K562 (cell line): ENCODE measurements at regions not wholly inside any gene's neighbourhood (a gene's known extent, or its start where the extent isn't known, plus 50 kb on each side); places are given as distances from the start of the nearest gene placed in this dataset.
A peak's percentile ranks its signal among the peaks of the same experiment; 100 is the strongest.

Source experiments
- DACH1 ChIP-seq: fragments of 450-650 bp; IDR thresholded peaks from 2 replicates; pipeline ENCODE4 v1.6.1; 2018; ENCODE audit not compliant: partially characterized antibody
- GABPA ChIP-seq: fragments of 200-800 bp; sonication (Bioruptor generic); conservative IDR thresholded peaks from 2 replicates; pipeline ENCODE4 v1.6.1; 2016; ENCODE audit warnings: low read depth, missing genetic modification characterization, missing compliant biosample characterization
- GTF2F1 ChIP-seq: IDR thresholded peaks from 2 replicates; pipeline ENCODE4 v1.6.1; 2011; ENCODE audit warnings: low read depth, low read length, improper control_type of control experiment
- HIVEP1 ChIP-seq: fragments of 250-450 bp; sonication (Bioruptor Pico); IDR thresholded peaks from 2 replicates; pipeline ENCODE4 v1.4.0; 2020; ENCODE audit warnings: mild to moderate bottlenecking
- HOXB6 ChIP-seq: fragments of 250-450 bp; sonication (Bioruptor Pico); IDR thresholded peaks from 2 replicates; pipeline ENCODE4 v1.5.1; 2022; ENCODE audit warnings: mild to moderate bottlenecking, borderline replicate concordance
- IRF2 ChIP-seq: sonication (generic); formaldehyde crosslinking; IDR thresholded peaks from 2 replicates; pipeline ENCODE4 v1.8.1; 2022; ENCODE audit warnings: mild to moderate bottlenecking, missing genetic modification reagents
- LCOR ChIP-seq: sonication (generic); formaldehyde crosslinking; IDR thresholded peaks from 2 replicates; pipeline ENCODE4 v1.8.0; 2022; ENCODE audit warnings: mild to moderate bottlenecking, missing genetic modification reagents
- NCOA4 ChIP-seq: fragments of 450-650 bp; IDR thresholded peaks from 2 replicates; pipeline ENCODE4 v1.6.1; 2018; ENCODE audit warnings: mild to moderate bottlenecking; ENCODE audit not compliant: partially characterized antibody
- NFE2 ChIP-seq: IDR thresholded peaks from 2 replicates; pipeline ENCODE4 v1.6.1; 2014; ENCODE audit warnings: antibody characterized with exemption, low read depth
- NR1H2 ChIP-seq: sonication (generic); formaldehyde crosslinking; IDR thresholded peaks from 2 replicates; pipeline ENCODE4 v1.4.0; 2020; ENCODE audit warnings: mild to moderate bottlenecking, missing genetic modification reagents
- PATZ1 ChIP-seq: fragments of 250-450 bp; sonication (Bioruptor Pico); IDR thresholded peaks from 2 replicates; pipeline ENCODE4 v1.5.0; 2020; ENCODE audit warnings: mild to moderate bottlenecking, borderline replicate concordance
- PHTF2 ChIP-seq: fragments of 250-450 bp; sonication (Bioruptor Pico); IDR thresholded peaks from 2 replicates; pipeline ENCODE4 v1.5.0; 2021; ENCODE audit warnings: mild to moderate bottlenecking
- PRPF4 ChIP-seq: fragments of 200-400 bp; formaldehyde crosslinking; IDR thresholded peaks from one replicate; pipeline ENCODE4 v1.6.1; 2017; ENCODE audit warnings: low read length, low read depth, mild to moderate bottlenecking; ENCODE audit not compliant: insufficient read depth, poor library complexity, severe bottlenecking
- PTTG1 ChIP-seq: fragments of 450-650 bp; IDR thresholded peaks from 2 replicates; pipeline ENCODE4 v1.6.1; 2016; ENCODE audit warnings: low read depth, mild to moderate bottlenecking, missing genetic modification characterization, missing compliant biosample characterization
- RNF219 ChIP-seq: fragments of 250-450 bp; sonication (Bioruptor Pico); IDR thresholded peaks from 2 replicates; pipeline ENCODE4 v1.5.0; 2022; ENCODE audit warnings: mild to moderate bottlenecking
- SAFB2 ChIP-seq: fragments of 200-400 bp; formaldehyde crosslinking; IDR thresholded peaks from 2 replicates; pipeline ENCODE4 v1.6.1; 2018; ENCODE audit warnings: borderline replicate concordance, low read length, low read depth, moderate library complexity; ENCODE audit not compliant: severe bottlenecking
- THRA ChIP-seq: fragments of 450-650 bp; IDR thresholded peaks from 2 replicates; pipeline ENCODE4 v1.6.1; 2017; ENCODE audit warnings: mild to moderate bottlenecking, moderate library complexity
- ZFP30 ChIP-seq: fragments of 250-450 bp; sonication (Bioruptor Pico); IDR thresholded peaks from 2 replicates; pipeline ENCODE4 v1.8.0; 2022; ENCODE audit warnings: moderate library complexity, mild to moderate bottlenecking, inconsistent platforms, borderline replicate concordance
- ZNF197 ChIP-seq: fragments of 200-800 bp; sonication (Bioruptor generic); IDR thresholded peaks from 2 replicates; pipeline ENCODE4 v1.6.1; 2016; ENCODE audit warnings: low read depth, missing genetic modification characterization, missing compliant biosample characterization
- ZNF347 ChIP-seq: fragments of 450-650 bp; formaldehyde crosslinking; IDR thresholded peaks from 2 replicates; pipeline ENCODE4 v1.4.0; 2020; ENCODE audit warnings: low read depth, mild to moderate bottlenecking, moderate library complexity
- ZNF512 ChIP-seq: IDR thresholded peaks from 2 replicates; pipeline ENCODE4 v1.6.1; 2016; ENCODE audit warnings: missing genetic modification characterization, missing compliant biosample characterization
- ZNF583 ChIP-seq: fragments of 250-450 bp; sonication (Bioruptor Pico); IDR thresholded peaks from 2 replicates; pipeline ENCODE4 v1.4.0; 2020
- ZSCAN29 ChIP-seq: fragments of 450-650 bp; IDR thresholded peaks from 2 replicates; pipeline ENCODE4 v1.6.1; 2017

- TF ChIP-seq NFE2: peak; percentile 15; the same call in 1 of the 2 replicates
- TF ChIP-seq ZNF583: 0 out of 2 replicates have a peak, but pooled peaks have one; percentile 44
- TF ChIP-seq LCOR (CRISPR knock-in tag): no peak
- peak; percentile 98; the same call in 1 of the 2 replicates for TF ChIP-seq NR1H2 (CRISPR knock-in tag)
- no peak for TF ChIP-seq HIVEP1 (CRISPR knock-in tag)
- peak; percentile 90 for TF ChIP-seq ZSCAN29
- TF ChIP-seq GABPA (tag): peak; percentile 70
- no peak for TF ChIP-seq THRA
- no peak for TF ChIP-seq ZNF347 (CRISPR knock-in tag)
- TF ChIP-seq GTF2F1: peak; percentile 99
- no peak; the same call in 1 of the 2 replicates for TF ChIP-seq IRF2 (CRISPR knock-in tag)
- TF ChIP-seq ZFP30: no peak
- no peak for TF ChIP-seq RNF219 (CRISPR knock-in tag)
- TF ChIP-seq ZNF197 (CRISPR knock-in tag): no peak
- TF ChIP-seq PRPF4: peak; percentile 100
- TF ChIP-seq PATZ1 (CRISPR knock-in tag): no peak
- TF ChIP-seq PHTF2 (CRISPR knock-in tag): no peak
- no peak for TF ChIP-seq NCOA4
- TF ChIP-seq DACH1: no peak
- no peak for TF ChIP-seq ZNF512 (tag)
- TF ChIP-seq HOXB6: no peak
- no peak for TF ChIP-seq PTTG1 (tag)
- no peak for TF ChIP-seq SAFB2
Observed at GRCh38 chr6:26156105-26156849, 69.0 kb downstream of the HFE start (continued).
